GM23248 (cell line): ENCODE measurements at regions not wholly inside any gene's neighbourhood (a gene's known extent, or its start where the extent isn't known, plus 50 kb on each side); places are given as distances from the start of the nearest gene placed in this dataset.

Experiments used
- DNase-seq: peaks from one replicate; pipeline ENCODE4 v3.0.0-alpha.2; 2015
- H2AFZ ChIP-seq: fragments of 200-600 bp; sonication (generic); 2 replicates; pipeline ENCODE4 v1.6.1; 2016; ENCODE audit warnings: antibody characterized with exemption
- H3F3A ChIP-seq: fragments of 200-600 bp; sonication (generic); 2 replicates; pipeline ENCODE4 v1.6.1; 2016; ENCODE audit warnings: mild to moderate bottlenecking, antibody characterized with exemption, mixed run types; ENCODE audit not compliant: insufficient read depth
- H3K27ac ChIP-seq: fragments of 200-600 bp; sonication (generic); 2 replicates; pipeline ENCODE4 v1.5.1; 2016; ENCODE audit warnings: mild to moderate bottlenecking
- H3K27me3 ChIP-seq: fragments of 200-600 bp; sonication (generic); replicated peaks from 2 replicates; pipeline ENCODE4 v1.6.1; 2016; ENCODE audit warnings: mild to moderate bottlenecking; ENCODE audit not compliant: insufficient read depth
- H3K36me3 ChIP-seq: fragments of 200-600 bp; sonication (generic); 2 replicates; pipeline ENCODE4 v1.6.1; 2016; ENCODE audit warnings: low read depth, mild to moderate bottlenecking
- H3K4me1 ChIP-seq: fragments of 200-600 bp; sonication (generic); 2 replicates; pipeline ENCODE4 v1.6.1; 2016; ENCODE audit warnings: mild to moderate bottlenecking; ENCODE audit not compliant: insufficient read depth
- H3K4me2 ChIP-seq: fragments of 200-600 bp; sonication (generic); one replicate; pipeline ENCODE4 v1.6.1; 2016; ENCODE audit warnings: mild to moderate bottlenecking; ENCODE audit not compliant: unreplicated experiment
- H3K4me3 ChIP-seq: fragments of 200-600 bp; sonication (generic); 2 replicates; pipeline ENCODE4 v1.5.1; 2016; ENCODE audit warnings: mild to moderate bottlenecking
- H3K79me2 ChIP-seq: fragments of 200-600 bp; sonication (generic); 2 replicates; pipeline ENCODE4 v1.6.1; 2016; ENCODE audit warnings: mild to moderate bottlenecking; ENCODE audit not compliant: insufficient read depth
- H3K9ac ChIP-seq: fragments of 200-600 bp; sonication (generic); 2 replicates; pipeline ENCODE4 v1.6.1; 2016; ENCODE audit warnings: mild to moderate bottlenecking
- H3K9me2 ChIP-seq: fragments of 200-600 bp; sonication (generic); 2 replicates; pipeline ENCODE4 v1.6.1; 2016; ENCODE audit warnings: mixed run types, mild to moderate bottlenecking, moderate library complexity; ENCODE audit not compliant: insufficient read depth
- H3K9me3 ChIP-seq: fragments of 200-600 bp; sonication (generic); one replicate; pipeline ENCODE4 v1.6.1; 2017; ENCODE audit warnings: low read depth
- H4K20me1 ChIP-seq: fragments of 200-600 bp; sonication (generic); 2 replicates; pipeline ENCODE4 v1.6.0; 2016; ENCODE audit not compliant: insufficient read depth
- EZH2 ChIP-seq: fragments of 200-600 bp; sonication (generic); IDR thresholded peaks from 2 replicates; pipeline ENCODE4 v1.6.1; 2018; ENCODE audit warnings: antibody characterized with exemption, mild to moderate bottlenecking; ENCODE audit not compliant: insufficient read depth, poor library complexity, severe bottlenecking
- EZH2phosphoT487 ChIP-seq: fragments of 200-600 bp; sonication (generic); IDR thresholded peaks from 2 replicates; pipeline ENCODE4 v1.6.1; 2018; ENCODE audit warnings: antibody characterized with exemption, moderate library complexity, mild to moderate bottlenecking, low read depth; ENCODE audit not compliant: insufficient read depth
- WGBS, 2 experiments: methylation state at CpG; one replicate each; pipeline ENCODE4 v1.1.6; 2015 to 2017; ENCODE audit warnings: low lambda C conversion rate in 2 of 2, low coverage in 1 of 2; ENCODE audit errors: missing lambda C conversion rate in 2 of 2; 5-methylcytosine and 5-hydroxymethylcytosine counted together
- in situ Hi-C: fragments of 300-500 bp; cut with MboI; formaldehyde crosslinking; loops from 2 replicates; pipeline ENCODE4 v1.15.0; 2020

- Histone ChIP-seq H4K20me1 (no peaks in the 10 kb centered on the region), H3K79me2 (no peaks in the 10 kb centered on the region), H2AFZ (no peak overlapping the region), H3K27me3 (no peaks in the 10 kb centered on the region), H3K4me3 (no peak overlapping the region), H3K9me3 (no peaks in the 10 kb centered on the region), H3K36me3 (no peaks in the 10 kb centered on the region), H3K4me1 (no peaks in the 10 kb centered on the region), H3K4me2 (no peak overlapping the region), H3F3A (no peaks in the 10 kb centered on the region), H3K27ac (no peak overlapping the region), H3K9ac (no peak overlapping the region), H3K9me2 (no peaks in the 10 kb centered on the region)
- DNase-seq, result no peak
- in situ Hi-C loops, result no loop called here
- no peak for TF ChIP-seq EZH2
- no peak for TF ChIP-seq EZH2phosphoT487
- 25 to 33% methylated on average over 4 of the region's 4 CpGs for WGBS, 2 experiments
These were observed 119.1 kb downstream of the HTR1A start for GRCh38 chr5:63843190-63843589.

DNA sequence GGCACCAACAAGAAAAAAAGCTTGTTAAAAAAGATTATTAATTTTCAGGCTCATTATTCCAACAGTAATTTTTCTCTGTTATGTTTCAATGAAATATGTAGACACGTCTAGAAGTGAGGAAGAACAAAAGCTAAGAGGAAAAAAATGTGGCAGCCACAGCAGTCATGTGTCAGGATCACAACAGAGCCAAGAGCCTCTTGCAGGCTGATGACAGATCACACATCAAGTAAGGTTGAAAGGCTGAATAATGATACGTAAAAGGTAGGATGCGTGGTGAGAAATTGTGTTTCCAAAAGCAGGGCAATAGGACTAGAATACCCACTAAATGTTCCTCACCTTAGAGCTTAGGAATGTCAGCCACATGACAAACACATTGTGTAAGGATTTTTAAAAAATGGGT lies 124.8 kb downstream of the HTR1A start:
- H4K20me1 ChIP-seq, result no peaks in the 10 kb centered on the region
- TF ChIP-seq EZH2phosphoT487, result no peak
- no peak for TF ChIP-seq EZH2
- H3K9me3 ChIP-seq, result no peaks in the 10 kb centered on the region
- no peaks in the 10 kb centered on the region for H3K36me3 ChIP-seq
- no peaks in the 10 kb centered on the region for H3K4me1 ChIP-seq
- no peak overlapping the region for H2AFZ ChIP-seq
- no peak overlapping the region for H3K4me2 ChIP-seq
- no peaks in the 10 kb centered on the region for H3F3A ChIP-seq
- H3K27me3 ChIP-seq, result no peaks in the 10 kb centered on the region
- in situ Hi-C loops, result no loop called here
- H3K79me2 ChIP-seq, result no peaks in the 10 kb centered on the region
- no peaks in the 10 kb centered on the region for H3K9me2 ChIP-seq
- 3 to 7% methylated on average over 3 of the region's 3 CpGs for WGBS, 2 experiments
- no peak overlapping the region for H3K9ac ChIP-seq
- no peak overlapping the region for H3K4me3 ChIP-seq
- DNase-seq, result no peak
- no peak overlapping the region for H3K27ac ChIP-seq

- TF ChIP-seq EZH2phosphoT487, result no peak
- no peak for TF ChIP-seq EZH2
- in situ Hi-C loops, result no loop called here
- no peak overlapping the region for H3K9ac ChIP-seq
- no peaks in the 10 kb centered on the region for H3K79me2 ChIP-seq
- no peaks in the 10 kb centered on the region for H3K27me3 ChIP-seq
- H3K4me1 ChIP-seq, result no peaks in the 10 kb centered on the region
- H3K4me2 ChIP-seq, result no peak overlapping the region
- DNase-seq, result no peak
- H4K20me1 ChIP-seq, result no peaks in the 10 kb centered on the region
- H3K4me3 ChIP-seq, result no peak overlapping the region
- no peaks in the 10 kb centered on the region for H3K9me2 ChIP-seq
- no peaks in the 10 kb centered on the region for H3K36me3 ChIP-seq
- no peak overlapping the region for H2AFZ ChIP-seq
- H3K27ac ChIP-seq, result no peak overlapping the region
- H3F3A ChIP-seq, result no peaks in the 10 kb centered on the region
- no peaks in the 10 kb centered on the region for H3K9me3 ChIP-seq
These were observed 130.9 kb downstream of the HTR1A start for GRCh38 chr5:63831381-63831780.

GRCh38 chr5:63825984-63826383 lies 136.3 kb downstream of the HTR1A start:
- no peak for DNase-seq
- Histone ChIP-seq H3F3A (no peaks in the 10 kb centered on the region), H3K9me3 (no peaks in the 10 kb centered on the region), H3K27ac (no peak overlapping the region), H3K4me1 (no peaks in the 10 kb centered on the region), H2AFZ (no peak overlapping the region), H3K4me2 (no peak overlapping the region), H3K9me2 (no peaks in the 10 kb centered on the region), H3K9ac (no peak overlapping the region), H3K79me2 (no peaks in the 10 kb centered on the region), H3K27me3 (no peaks in the 10 kb centered on the region), H4K20me1 (no peaks in the 10 kb centered on the region), H3K4me3 (no peak overlapping the region), H3K36me3 (no peaks in the 10 kb centered on the region)
- in situ Hi-C loops, result no loop called here
- TF ChIP-seq EZH2 (no peak), EZH2phosphoT487 (no peak)
- WGBS, 2 experiments, result 29 to 34% methylated on average over 1 of the region's 1 CpG

GRCh38 chr5:63823583-63823982 lies 138.7 kb downstream of the HTR1A start:
- DNase-seq, result no peak
- Histone ChIP-seq H3K9me3 (no peaks in the 10 kb centered on the region), H3K4me1 (no peaks in the 10 kb centered on the region), H3K79me2 (no peaks in the 10 kb centered on the region), H3K9ac (no peak overlapping the region), H3K4me2 (no peak overlapping the region), H3K36me3 (no peaks in the 10 kb centered on the region), H4K20me1 (no peaks in the 10 kb centered on the region), H3F3A (no peaks in the 10 kb centered on the region), H3K9me2 (no peaks in the 10 kb centered on the region), H2AFZ (no peak overlapping the region), H3K27ac (no peak overlapping the region), H3K4me3 (no peak overlapping the region), H3K27me3 (no peaks in the 10 kb centered on the region)
- TF ChIP-seq EZH2phosphoT487, result no peak
- TF ChIP-seq EZH2, result no peak
- in situ Hi-C loops, result no loop called here
- WGBS, 2 experiments, result 28 to 50% methylated on average over 2 of the region's 2 CpGs
